ENCODE measurements at regions not wholly inside any gene's neighbourhood (a gene's known extent, or its start where the extent isn't known, plus 50 kb on each side); places are given as distances from the start of the nearest gene placed in this dataset.
"Not testable (repeated sequence)": the region's sequence is repeated elsewhere in the genome, so short reads cannot be mapped to it uniquely, and the experiment has no call there.

- H3K4me3 ChIP-seq (ENCODE audit: low read depth in 1 of 2, low read length in 2 of 2); H3K36me3 ChIP-seq (ENCODE audit: control insufficient read depth in 1 of 2, insufficient read depth in 2 of 2, low read length in 2 of 2); H3K27me3 ChIP-seq (ENCODE audit: low read depth, low read length); H3K9me3 ChIP-seq (ENCODE audit: control insufficient read depth in 1 of 2, low read length in 2 of 2); H3K27ac ChIP-seq (ENCODE audit: low read length); H3K4me1 ChIP-seq (ENCODE audit: control insufficient read depth in 1 of 2, insufficient read depth in 2 of 2, low read length in 2 of 2): not testable (repeated sequence)
Observed at GRCh38 chr1:146883190-146883589, 54.9 kb upstream of the NBPF12 start.

- not testable (repeated sequence) for H3K4me1 ChIP-seq (ENCODE audit: control insufficient read depth in 1 of 2, insufficient read depth in 2 of 2, low read length in 2 of 2); H3K36me3 ChIP-seq (ENCODE audit: control insufficient read depth in 1 of 2, insufficient read depth in 2 of 2, low read length in 2 of 2); H3K4me3 ChIP-seq (ENCODE audit: low read depth in 1 of 2, low read length in 2 of 2); H3K27me3 ChIP-seq (ENCODE audit: low read depth, low read length); H3K27ac ChIP-seq (ENCODE audit: low read length); H3K9me3 ChIP-seq (ENCODE audit: control insufficient read depth in 1 of 2, low read length in 2 of 2)
Observed at GRCh38 chr1:146881096-146881495, 57.0 kb upstream of the NBPF12 start.

GRCh38 chr1:146863799-146864319 lies 74.3 kb upstream of the NBPF12 start:
- not testable (repeated sequence) for H3K27me3 ChIP-seq (ENCODE audit: low read depth, low read length); H3K27ac ChIP-seq (ENCODE audit: low read length); H3K4me3 ChIP-seq (ENCODE audit: low read depth in 1 of 2, low read length in 2 of 2); H3K9me3 ChIP-seq (ENCODE audit: control insufficient read depth in 1 of 2, low read length in 2 of 2); H3K4me1 ChIP-seq (ENCODE audit: control insufficient read depth in 1 of 2, insufficient read depth in 2 of 2, low read length in 2 of 2); H3K36me3 ChIP-seq (ENCODE audit: control insufficient read depth in 1 of 2, insufficient read depth in 2 of 2, low read length in 2 of 2)

GRCh38 chr1:146853147-146853546 lies 85.0 kb upstream of the NBPF12 start:
- H3K36me3 ChIP-seq (ENCODE audit: control insufficient read depth in 1 of 2, insufficient read depth in 2 of 2, low read length in 2 of 2); H3K4me1 ChIP-seq (ENCODE audit: control insufficient read depth in 1 of 2, insufficient read depth in 2 of 2, low read length in 2 of 2); H3K27ac ChIP-seq (ENCODE audit: low read length); H3K9me3 ChIP-seq (ENCODE audit: control insufficient read depth in 1 of 2, low read length in 2 of 2); H3K27me3 ChIP-seq (ENCODE audit: low read depth, low read length); H3K4me3 ChIP-seq (ENCODE audit: low read depth in 1 of 2, low read length in 2 of 2): not testable (repeated sequence)

GRCh38 chr1:146850352-146850889 lies 87.7 kb upstream of the NBPF12 start:
- not testable (repeated sequence) for H3K27me3 ChIP-seq (ENCODE audit: low read depth, low read length); H3K4me1 ChIP-seq (ENCODE audit: control insufficient read depth in 1 of 2, insufficient read depth in 2 of 2, low read length in 2 of 2); H3K27ac ChIP-seq (ENCODE audit: low read length); H3K36me3 ChIP-seq (ENCODE audit: control insufficient read depth in 1 of 2, insufficient read depth in 2 of 2, low read length in 2 of 2); H3K9me3 ChIP-seq (ENCODE audit: control insufficient read depth in 1 of 2, low read length in 2 of 2); H3K4me3 ChIP-seq (ENCODE audit: low read depth in 1 of 2, low read length in 2 of 2)

- not testable (repeated sequence) for H3K27me3 ChIP-seq (ENCODE audit: low read depth, low read length); H3K27ac ChIP-seq (ENCODE audit: low read length); H3K4me3 ChIP-seq (ENCODE audit: low read depth in 1 of 2, low read length in 2 of 2); H3K4me1 ChIP-seq (ENCODE audit: control insufficient read depth in 1 of 2, insufficient read depth in 2 of 2, low read length in 2 of 2); H3K36me3 ChIP-seq (ENCODE audit: control insufficient read depth in 1 of 2, insufficient read depth in 2 of 2, low read length in 2 of 2); H3K9me3 ChIP-seq (ENCODE audit: control insufficient read depth in 1 of 2, low read length in 2 of 2)
Observed at GRCh38 chr1:146838725-146839124, 99.4 kb upstream of the NBPF12 start.

- H3K27ac ChIP-seq (ENCODE audit: low read length); H3K36me3 ChIP-seq (ENCODE audit: control insufficient read depth in 1 of 2, insufficient read depth in 2 of 2, low read length in 2 of 2); H3K9me3 ChIP-seq (ENCODE audit: control insufficient read depth in 1 of 2, low read length in 2 of 2); H3K4me1 ChIP-seq (ENCODE audit: control insufficient read depth in 1 of 2, insufficient read depth in 2 of 2, low read length in 2 of 2); H3K4me3 ChIP-seq (ENCODE audit: low read depth in 1 of 2, low read length in 2 of 2); H3K27me3 ChIP-seq (ENCODE audit: low read depth, low read length): not testable (repeated sequence)
Observed at GRCh38 chr1:146826957-146827356, 111.2 kb upstream of the NBPF12 start.

- H3K4me3 ChIP-seq (ENCODE audit: low read depth in 1 of 2, low read length in 2 of 2); H3K27ac ChIP-seq (ENCODE audit: low read length); H3K4me1 ChIP-seq (ENCODE audit: control insufficient read depth in 1 of 2, insufficient read depth in 2 of 2, low read length in 2 of 2); H3K27me3 ChIP-seq (ENCODE audit: low read depth, low read length); H3K9me3 ChIP-seq (ENCODE audit: control insufficient read depth in 1 of 2, low read length in 2 of 2); H3K36me3 ChIP-seq (ENCODE audit: control insufficient read depth in 1 of 2, insufficient read depth in 2 of 2, low read length in 2 of 2): not testable (repeated sequence)
Observed at GRCh38 chr1:146794236-146794635, 143.9 kb upstream of the NBPF12 start.

- H3K9me3 ChIP-seq (ENCODE audit: control insufficient read depth in 1 of 2, low read length in 2 of 2); H3K27me3 ChIP-seq (ENCODE audit: low read depth, low read length); H3K4me1 ChIP-seq (ENCODE audit: control insufficient read depth in 1 of 2, insufficient read depth in 2 of 2, low read length in 2 of 2); H3K36me3 ChIP-seq (ENCODE audit: control insufficient read depth in 1 of 2, insufficient read depth in 2 of 2, low read length in 2 of 2); H3K27ac ChIP-seq (ENCODE audit: low read length); H3K4me3 ChIP-seq (ENCODE audit: low read depth in 1 of 2, low read length in 2 of 2): not testable (repeated sequence)
Observed at GRCh38 chr1:146792725-146793124, 145.4 kb upstream of the NBPF12 start.

GRCh38 chr1:146784212-146784940 lies 153.7 kb upstream of the NBPF12 start:
- H3K9me3 ChIP-seq (ENCODE audit: control insufficient read depth in 1 of 2, low read length in 2 of 2); H3K27ac ChIP-seq (ENCODE audit: low read length); H3K36me3 ChIP-seq (ENCODE audit: control insufficient read depth in 1 of 2, insufficient read depth in 2 of 2, low read length in 2 of 2); H3K4me3 ChIP-seq (ENCODE audit: low read depth in 1 of 2, low read length in 2 of 2); H3K27me3 ChIP-seq (ENCODE audit: low read depth, low read length); H3K4me1 ChIP-seq (ENCODE audit: control insufficient read depth in 1 of 2, insufficient read depth in 2 of 2, low read length in 2 of 2): not testable (repeated sequence)

- H3K9me3 ChIP-seq (ENCODE audit: control insufficient read depth in 1 of 2, low read length in 2 of 2); H3K27me3 ChIP-seq (ENCODE audit: low read depth, low read length); H3K4me1 ChIP-seq (ENCODE audit: control insufficient read depth in 1 of 2, insufficient read depth in 2 of 2, low read length in 2 of 2); H3K36me3 ChIP-seq (ENCODE audit: control insufficient read depth in 1 of 2, insufficient read depth in 2 of 2, low read length in 2 of 2); H3K4me3 ChIP-seq (ENCODE audit: low read depth in 1 of 2, low read length in 2 of 2); H3K27ac ChIP-seq (ENCODE audit: low read length): not testable (repeated sequence)
Observed at GRCh38 chr1:146781235-146781634, 156.9 kb upstream of the NBPF12 start.

Measured in muscle layer of duodenum (tissue), 2 donors.